PC-3 (cell line): ENCODE measurements at regions not wholly inside any gene's neighbourhood (a gene's known extent, or its start where the extent isn't known, plus 50 kb on each side); places are given as distances from the start of the nearest gene placed in this dataset.

Experiments
- EZH2 ChIP-seq: fragments of 300-600 bp; sonication (generic); IDR thresholded peaks from one replicate; pipeline ENCODE4 v1.6.1; 2017; ENCODE audit warnings: antibody characterized with exemption, mild to moderate bottlenecking, low read length; ENCODE audit not compliant: unreplicated experiment
- EZH2phosphoT487 ChIP-seq: fragments of 300-600 bp; sonication (generic); IDR thresholded peaks from 2 replicates; pipeline ENCODE4 v1.6.1; 2018; ENCODE audit warnings: mild to moderate bottlenecking, antibody characterized with exemption, low read length, borderline replicate concordance
- TF ChIP-seq, protein P1 (sequence below): fragments of 300-600 bp; sonication (generic); conservative IDR thresholded peaks from 2 replicates; pipeline ENCODE4 v1.5.1; 2017; ENCODE audit warnings: antibody characterized with exemption, low read depth, mild to moderate bottlenecking, low read length

DNA sequence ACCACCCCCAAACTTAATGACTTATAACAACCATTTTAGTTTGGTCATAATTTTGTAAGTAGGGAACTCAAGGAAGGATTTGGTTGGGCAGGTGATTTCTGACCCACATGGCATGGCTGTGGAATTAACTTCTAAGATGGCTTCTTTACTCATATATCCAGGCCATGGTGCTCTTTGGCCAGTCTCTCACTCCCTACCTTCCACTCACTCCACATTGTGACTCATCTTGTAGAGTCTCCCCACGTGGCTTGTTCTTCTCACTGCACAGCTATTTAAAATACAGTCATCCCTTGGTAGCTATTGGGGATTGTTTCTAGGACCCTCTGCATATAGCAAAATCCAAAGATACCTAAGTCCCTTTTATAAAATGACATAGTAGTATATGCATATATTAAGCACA, 76.6 kb upstream of the MAST4 start:
- TF ChIP-seq, protein P1, sequence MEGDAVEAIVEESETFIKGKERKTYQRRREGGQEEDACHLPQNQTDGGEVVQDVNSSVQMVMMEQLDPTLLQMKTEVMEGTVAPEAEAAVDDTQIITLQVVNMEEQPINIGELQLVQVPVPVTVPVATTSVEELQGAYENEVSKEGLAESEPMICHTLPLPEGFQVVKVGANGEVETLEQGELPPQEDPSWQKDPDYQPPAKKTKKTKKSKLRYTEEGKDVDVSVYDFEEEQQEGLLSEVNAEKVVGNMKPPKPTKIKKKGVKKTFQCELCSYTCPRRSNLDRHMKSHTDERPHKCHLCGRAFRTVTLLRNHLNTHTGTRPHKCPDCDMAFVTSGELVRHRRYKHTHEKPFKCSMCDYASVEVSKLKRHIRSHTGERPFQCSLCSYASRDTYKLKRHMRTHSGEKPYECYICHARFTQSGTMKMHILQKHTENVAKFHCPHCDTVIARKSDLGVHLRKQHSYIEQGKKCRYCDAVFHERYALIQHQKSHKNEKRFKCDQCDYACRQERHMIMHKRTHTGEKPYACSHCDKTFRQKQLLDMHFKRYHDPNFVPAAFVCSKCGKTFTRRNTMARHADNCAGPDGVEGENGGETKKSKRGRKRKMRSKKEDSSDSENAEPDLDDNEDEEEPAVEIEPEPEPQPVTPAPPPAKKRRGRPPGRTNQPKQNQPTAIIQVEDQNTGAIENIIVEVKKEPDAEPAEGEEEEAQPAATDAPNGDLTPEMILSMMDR = no peak
- no peak for TF ChIP-seq EZH2phosphoT487
- no peak for TF ChIP-seq EZH2
